ENCODE measurements at regions not wholly inside any gene's neighbourhood (a gene's known extent, or its start where the extent isn't known, plus 50 kb on each side); places are given as distances from the start of the nearest gene placed in this dataset.

- in situ Hi-C loops (cut with MboI; ENCODE audit: low sequenced_read_pairs in 4 of 4) (no loop called here), intact Hi-C loops (cut with DNase I; ENCODE audit: low total_unique reads) (no loop called here)
- H3K9me3 ChIP-seq = no peaks in the 10 kb centered on the region
- no peaks in the 10 kb centered on the region for H3K36me3 ChIP-seq
- H3K4me3 ChIP-seq = no peak overlapping the region
- H3K4me1 ChIP-seq = no peaks in the 10 kb centered on the region
- ATAC-seq (no peak), DNase-seq (no peak)
- no peaks in the 10 kb centered on the region for H3K27me3 ChIP-seq
- H3K27ac ChIP-seq = no peak overlapping the region
- TF ChIP-seq POLR2A (IDR thresholded peaks at IDR 0.05) (no peak), CTCF (IDR thresholded peaks at IDR 0.05 in 4 of 5, conservative IDR thresholded peaks at IDR 0.05 in 1 of 5) (no peak)
Observed at GRCh38 chr1:79785964-79786363, 779.4 kb upstream of the ADGRL4 start.

- H3K27ac ChIP-seq = no peak overlapping the region
- intact Hi-C loops (cut with DNase I; ENCODE audit: low total_unique reads) = no loop called here
- no peaks in the 10 kb centered on the region for H3K27me3 ChIP-seq
- H3K9me3 ChIP-seq = no peaks in the 10 kb centered on the region
- ATAC-seq (no peak), DNase-seq (no peak)
- no peak overlapping the region for H3K4me3 ChIP-seq
- no peaks in the 10 kb centered on the region for H3K36me3 ChIP-seq
- H3K4me1 ChIP-seq = no peaks in the 10 kb centered on the region
- in situ Hi-C loops (cut with MboI; ENCODE audit: low sequenced_read_pairs in 4 of 4) = no loop called here
- TF ChIP-seq CTCF (IDR thresholded peaks at IDR 0.05 in 4 of 5, conservative IDR thresholded peaks at IDR 0.05 in 1 of 5) = no peak
- no peak for TF ChIP-seq POLR2A (IDR thresholded peaks at IDR 0.05)
Observed at GRCh38 chr1:79785561-79785960, 779.0 kb upstream of the ADGRL4 start.

- no peaks in the 10 kb centered on the region for H3K9me3 ChIP-seq
- H3K27ac ChIP-seq = no peak overlapping the region
- intact Hi-C loops (cut with DNase I; ENCODE audit: low total_unique reads) (no loop called here), in situ Hi-C loops (cut with MboI; ENCODE audit: low sequenced_read_pairs in 4 of 4) (no loop called here)
- no peaks in the 10 kb centered on the region for H3K4me1 ChIP-seq
- H3K4me3 ChIP-seq = no peak overlapping the region
- no peaks in the 10 kb centered on the region for H3K36me3 ChIP-seq
- H3K27me3 ChIP-seq = no peaks in the 10 kb centered on the region
- no peak for ATAC-seq
- TF ChIP-seq POLR2A (IDR thresholded peaks at IDR 0.05) (no peak), CTCF (IDR thresholded peaks at IDR 0.05 in 4 of 5, conservative IDR thresholded peaks at IDR 0.05 in 1 of 5) (no peak)
- no peak for DNase-seq
Observed at GRCh38 chr1:79781261-79781660, 774.7 kb upstream of the ADGRL4 start.

GRCh38 chr1:79777481-79778219 is 771.1 kb upstream of the ADGRL4 start:
- Histone ChIP-seq H3K27ac (no peak overlapping the region), H3K36me3 (no peaks in the 10 kb centered on the region), H3K9me3 (no peaks in the 10 kb centered on the region), H3K4me1 (no peaks in the 10 kb centered on the region), H3K4me3 (no peak overlapping the region), H3K27me3 (no peaks in the 10 kb centered on the region)
- in situ Hi-C loops (cut with MboI; ENCODE audit: low sequenced_read_pairs in 4 of 4) = no loop called here
- DNase-seq (no peak), ATAC-seq (no peak)
- no peak for TF ChIP-seq POLR2A (IDR thresholded peaks at IDR 0.05)
- TF ChIP-seq CTCF (IDR thresholded peaks at IDR 0.05 in 4 of 5, conservative IDR thresholded peaks at IDR 0.05 in 1 of 5) = no peak
- intact Hi-C loops (cut with DNase I; ENCODE audit: low total_unique reads) = no loop called here

GRCh38 chr1:79775402-79775801 is 768.9 kb upstream of the ADGRL4 start:
- no peaks in the 10 kb centered on the region for H3K36me3 ChIP-seq
- H3K27ac ChIP-seq = no peak overlapping the region
- ATAC-seq = no peak
- no peak for DNase-seq
- H3K4me1 ChIP-seq = no peaks in the 10 kb centered on the region
- intact Hi-C loops (cut with DNase I; ENCODE audit: low total_unique reads) (no loop called here), in situ Hi-C loops (cut with MboI; ENCODE audit: low sequenced_read_pairs in 4 of 4) (no loop called here)
- TF ChIP-seq POLR2A (IDR thresholded peaks at IDR 0.05) = no peak
- TF ChIP-seq CTCF (IDR thresholded peaks at IDR 0.05 in 4 of 5, conservative IDR thresholded peaks at IDR 0.05 in 1 of 5) = no peak
- H3K9me3 ChIP-seq = no peaks in the 10 kb centered on the region
- H3K4me3 ChIP-seq = no peak overlapping the region
- no peaks in the 10 kb centered on the region for H3K27me3 ChIP-seq
